K562 (cell line): ENCODE measurements at regions not wholly inside any gene's neighbourhood (a gene's known extent, or its start where the extent isn't known, plus 50 kb on each side); places are given as distances from the start of the nearest gene placed in this dataset.
A peak's percentile ranks its signal among the peaks of the same experiment; 100 is the strongest.

Experiments used
- AFF4 ChIP-seq: sonication (generic); formaldehyde crosslinking; IDR thresholded peaks from 2 replicates; pipeline ENCODE4 v1.8.0; 2023; ENCODE audit warnings: mild to moderate bottlenecking, missing genetic modification reagents
- CTCF ChIP-seq, 3 experiments: IDR thresholded peaks in 2 of 3; conservative IDR thresholded peaks in 1 of 3; 2 replicates each; pipeline ENCODE4 v1.5.1; 2011 to 2012; ENCODE audit warnings: low read length in 3 of 3, mild to moderate bottlenecking in 3 of 3, control low read depth in 2 of 3, improper control_type of control experiment in 1 of 3, inconsistent platforms in 1 of 3, low read depth in 1 of 3, mixed read lengths in 1 of 3, moderate library complexity in 1 of 3; ENCODE audit not compliant: insufficient read depth in 2 of 3
- PRMT5 ChIP-seq: sonication (generic); formaldehyde crosslinking; IDR thresholded peaks from 2 replicates; pipeline ENCODE4 v1.5.0; 2020; ENCODE audit warnings: missing genetic modification reagents
- SETDB1 ChIP-seq: IDR thresholded peaks from one replicate; pipeline ENCODE4 v1.6.1; 2012; ENCODE audit warnings: low read length, control low read depth, inconsistent platforms
- SMARCB1 ChIP-seq: IDR thresholded peaks from 2 replicates; pipeline ENCODE4 v1.6.1; 2011; ENCODE audit warnings: improper control_type of control experiment, low read depth; ENCODE audit not compliant: insufficient read length
- SMC3 ChIP-seq: conservative IDR thresholded peaks from 2 replicates; pipeline ENCODE4 v1.6.1; 2011; ENCODE audit warnings: low read depth, low read length, improper control_type of control experiment; ENCODE audit not compliant: insufficient read depth
- STAG1 ChIP-seq: sonication (generic); formaldehyde crosslinking; IDR thresholded peaks from 2 replicates; pipeline ENCODE4 v1.5.0; 2020; ENCODE audit warnings: missing genetic modification reagents, borderline replicate concordance
- THRAP3 ChIP-seq: fragments of 450-650 bp; IDR thresholded peaks from 2 replicates; pipeline ENCODE4 v1.6.1; 2016; ENCODE audit warnings: mild to moderate bottlenecking, inconsistent platforms, borderline replicate concordance
- ZFPM2 ChIP-seq: fragments of 250-450 bp; sonication (Bioruptor Pico); IDR thresholded peaks from 2 replicates; pipeline ENCODE4 v1.5.1; 2022; ENCODE audit warnings: mild to moderate bottlenecking
- ZNF668 ChIP-seq: fragments of 250-450 bp; sonication (Bioruptor Pico); IDR thresholded peaks from 2 replicates; pipeline ENCODE4 v1.8.0; 2022; ENCODE audit warnings: mild to moderate bottlenecking, inconsistent platforms
- TF ChIP-seq, protein P1 (sequence below): fragments of 450-650 bp; formaldehyde crosslinking; IDR thresholded peaks from 2 replicates; pipeline ENCODE4 v1.4.0; 2020; ENCODE audit warnings: mild to moderate bottlenecking, moderate library complexity

DNA sequence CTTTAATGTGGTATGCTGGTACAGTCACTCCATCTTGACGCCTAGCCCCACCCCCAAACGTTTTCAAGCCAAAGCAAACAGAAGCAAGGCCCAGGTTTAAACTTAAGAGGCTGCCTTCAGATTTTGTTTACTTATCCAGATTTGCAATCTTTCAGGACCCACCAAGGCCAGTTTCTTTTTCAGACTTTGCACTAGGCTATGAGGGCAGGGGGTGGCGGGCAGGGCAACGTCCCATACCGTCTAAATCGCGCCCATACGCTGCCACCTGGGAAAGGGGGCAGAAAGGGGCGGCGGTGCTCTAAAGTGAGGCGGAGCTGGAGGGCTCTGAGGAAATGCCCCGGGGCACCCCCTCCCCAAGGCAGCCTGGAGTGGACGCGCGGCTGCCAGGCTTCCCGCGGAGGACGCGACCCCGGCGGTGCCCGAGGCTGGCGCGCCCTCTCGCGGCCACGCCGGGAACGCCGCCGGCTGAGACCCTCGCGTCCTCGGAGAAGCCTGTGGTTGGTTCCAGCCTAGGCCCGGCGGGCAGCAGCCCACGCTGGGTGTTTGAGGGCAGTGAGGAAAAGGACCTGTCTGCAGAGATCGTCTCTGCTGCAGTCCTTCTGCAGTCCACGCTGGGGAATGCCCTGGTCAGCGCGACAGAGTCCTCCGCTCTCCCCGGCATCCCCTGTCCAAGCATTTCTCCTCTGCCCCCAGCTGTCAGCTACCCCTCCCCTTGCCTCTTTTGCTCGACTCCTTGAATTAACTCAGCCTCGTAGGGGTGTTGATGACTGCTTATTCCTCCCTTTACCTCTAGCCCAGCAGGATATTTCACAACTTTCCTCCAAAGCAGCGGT is 93.7 kb upstream of the PRNP start (continued):
- TF ChIP-seq THRAP3 (no peak), SMARCB1 (no peak), AFF4 (CRISPR knock-in tag) (no peak), STAG1 (peak; percentile 83), ZNF668 (CRISPR knock-in tag) (no peak), SETDB1 (no peak), CTCF (IDR thresholded peaks at IDR 0.05 in 2 of 3, conservative IDR thresholded peaks at IDR 0.05 in 1 of 3; ENCODE audit: insufficient read depth in 2 of 3, low read depth in 1 of 3, low read length in 3 of 3) (peak; percentile 71 to 80 (median 73)), ZFPM2 (CRISPR knock-in tag) (no peak), PRMT5 (CRISPR knock-in tag) (no peak), SMC3 (peak; percentile 63)
- TF ChIP-seq, protein P1, sequence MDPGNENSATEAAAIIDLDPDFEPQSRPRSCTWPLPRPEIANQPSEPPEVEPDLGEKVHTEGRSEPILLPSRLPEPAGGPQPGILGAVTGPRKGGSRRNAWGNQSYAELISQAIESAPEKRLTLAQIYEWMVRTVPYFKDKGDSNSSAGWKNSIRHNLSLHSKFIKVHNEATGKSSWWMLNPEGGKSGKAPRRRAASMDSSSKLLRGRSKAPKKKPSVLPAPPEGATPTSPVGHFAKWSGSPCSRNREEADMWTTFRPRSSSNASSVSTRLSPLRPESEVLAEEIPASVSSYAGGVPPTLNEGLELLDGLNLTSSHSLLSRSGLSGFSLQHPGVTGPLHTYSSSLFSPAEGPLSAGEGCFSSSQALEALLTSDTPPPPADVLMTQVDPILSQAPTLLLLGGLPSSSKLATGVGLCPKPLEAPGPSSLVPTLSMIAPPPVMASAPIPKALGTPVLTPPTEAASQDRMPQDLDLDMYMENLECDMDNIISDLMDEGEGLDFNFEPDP (CRISPR knock-in tag) = no peak
